ENCODE measurements at regions not wholly inside any gene's neighbourhood (a gene's known extent, or its start where the extent isn't known, plus 50 kb on each side); places are given as distances from the start of the nearest gene placed in this dataset.

GRCh38 chr7:12968836-12969422 lies 281.5 kb downstream of the ARL4A start:
- H3K4me1 ChIP-seq (ENCODE audit: control insufficient read depth, low read length) = no peaks in the 10 kb centered on the region
- H3K4me3 ChIP-seq (ENCODE audit: low read length) = no peak overlapping the region

GRCh38 chr7:12970626-12971025 lies 283.2 kb downstream of the ARL4A start:
- H3K79me2 ChIP-seq (ENCODE audit: control insufficient read depth, low read length) = no peaks in the 10 kb centered on the region
- H3K4me1 ChIP-seq (ENCODE audit: control insufficient read depth, low read length) = no peaks in the 10 kb centered on the region
- no peaks in the 10 kb centered on the region for H3K9me2 ChIP-seq (replicated peaks; ENCODE audit: control insufficient read depth, low read length)
- H3K27me3 ChIP-seq (ENCODE audit: control insufficient read depth, low read length) = no peaks in the 10 kb centered on the region
- H3K36me3 ChIP-seq (ENCODE audit: control insufficient read depth, low read length) = no peaks in the 10 kb centered on the region
- no peaks in the 10 kb centered on the region for H3F3A ChIP-seq (ENCODE audit: control insufficient read depth, insufficient read depth)
- H3K9me3 ChIP-seq (ENCODE audit: control insufficient read depth, insufficient read depth, low read length) = peaks cover 3% of the 10 kb centered on the region; the same call in 1 of the 2 replicates
- H3K4me2 ChIP-seq (ENCODE audit: low read length) = no peak overlapping the region
- H3K27ac ChIP-seq (ENCODE audit: low read depth, low read length) = no peak overlapping the region
- TF ChIP-seq CTCF (IDR thresholded peaks at IDR 0.05; ENCODE audit: low read depth, low read length, poor library complexity, severe bottlenecking) (no peak), EZH2phosphoT487 (IDR thresholded peaks at IDR 0.05; ENCODE audit: borderline replicate concordance, low read length) (no peak)
- H4K20me1 ChIP-seq (ENCODE audit: control insufficient read depth, insufficient read depth, low read depth, low read length) = no peaks in the 10 kb centered on the region
- no peak overlapping the region for H3K4me3 ChIP-seq (ENCODE audit: low read length)

More at GRCh38 chr7:12968836-12969422, 281.5 kb downstream of the ARL4A start:
- Histone ChIP-seq H3F3A (ENCODE audit: control insufficient read depth, insufficient read depth) (no peaks in the 10 kb centered on the region), H3K79me2 (ENCODE audit: control insufficient read depth, low read length) (no peaks in the 10 kb centered on the region), H3K27ac (ENCODE audit: low read depth, low read length) (no peak overlapping the region), H4K20me1 (ENCODE audit: control insufficient read depth, insufficient read depth, low read depth, low read length) (no peaks in the 10 kb centered on the region), H3K4me2 (ENCODE audit: low read length) (no peak overlapping the region), H3K9me3 (ENCODE audit: control insufficient read depth, insufficient read depth, low read length) (peaks cover 3% of the 10 kb centered on the region; the same call in 1 of the 2 replicates), H3K36me3 (ENCODE audit: control insufficient read depth, low read length) (no peaks in the 10 kb centered on the region), H3K27me3 (ENCODE audit: control insufficient read depth, low read length) (no peaks in the 10 kb centered on the region), H3K9me2 (replicated peaks; ENCODE audit: control insufficient read depth, low read length) (no peaks in the 10 kb centered on the region)
- no peak for TF ChIP-seq CTCF (IDR thresholded peaks at IDR 0.05; ENCODE audit: low read depth, low read length, poor library complexity, severe bottlenecking)
- no peak for TF ChIP-seq EZH2phosphoT487 (IDR thresholded peaks at IDR 0.05; ENCODE audit: borderline replicate concordance, low read length)

- Histone ChIP-seq H3K4me1 (ENCODE audit: control insufficient read depth, low read length) (no peaks in the 10 kb centered on the region), H3K9me2 (replicated peaks; ENCODE audit: control insufficient read depth, low read length) (no peaks in the 10 kb centered on the region), H3K79me2 (ENCODE audit: control insufficient read depth, low read length) (no peaks in the 10 kb centered on the region), H3K27me3 (ENCODE audit: control insufficient read depth, low read length) (no peaks in the 10 kb centered on the region), H3F3A (ENCODE audit: control insufficient read depth, insufficient read depth) (no peaks in the 10 kb centered on the region), H4K20me1 (ENCODE audit: control insufficient read depth, insufficient read depth, low read depth, low read length) (no peaks in the 10 kb centered on the region), H3K9me3 (ENCODE audit: control insufficient read depth, insufficient read depth, low read length) (peaks cover 6% of the 10 kb centered on the region; the same call in 1 of the 2 replicates), H3K36me3 (ENCODE audit: control insufficient read depth, low read length) (no peaks in the 10 kb centered on the region), H3K27ac (ENCODE audit: low read depth, low read length) (no peak overlapping the region), H3K4me3 (ENCODE audit: low read length) (no peak overlapping the region), H3K4me2 (ENCODE audit: low read length) (no peak overlapping the region)
- TF ChIP-seq CTCF (IDR thresholded peaks at IDR 0.05; ENCODE audit: low read depth, low read length, poor library complexity, severe bottlenecking) = no peak
- no peak for TF ChIP-seq EZH2phosphoT487 (IDR thresholded peaks at IDR 0.05; ENCODE audit: borderline replicate concordance, low read length)
These were observed 287.2 kb downstream of the ARL4A start for GRCh38 chr7:12974451-12975166.

Data from DOHH2 (cell line).